H9 (cell line): ENCODE measurements at regions not wholly inside any gene's neighbourhood (a gene's known extent, or its start where the extent isn't known, plus 50 kb on each side); places are given as distances from the start of the nearest gene placed in this dataset.

Experiments
- DNase-seq: peaks from one replicate; pipeline ENCODE4 v3.0.0-alpha.2; 2017
- H2AFZ ChIP-seq: one replicate; pipeline ENCODE4 v1.6.1; 2013; ENCODE audit warnings: mild to moderate bottlenecking, low read length, control low read depth, moderate library complexity
- H2AK5ac ChIP-seq: 2 replicates; pipeline ENCODE4 v1.6.1; 2013; ENCODE audit warnings: low read length, control low read depth, mixed read lengths; ENCODE audit not compliant: insufficient read length
- H2BK120ac ChIP-seq: one replicate; pipeline ENCODE4 v1.6.1; 2013; ENCODE audit warnings: low read depth, mild to moderate bottlenecking, low read length, control low read depth, inconsistent platforms; ENCODE audit not compliant: poor library complexity, severe bottlenecking
- H2BK12ac ChIP-seq: 2 replicates; pipeline ENCODE4 v1.6.1; 2013; ENCODE audit warnings: low read length, control low read depth, mixed read lengths, low read depth; ENCODE audit not compliant: insufficient read length
- H2BK15ac ChIP-seq: 2 replicates; pipeline ENCODE4 v1.6.1; 2013; ENCODE audit warnings: low read depth, low read length, control low read depth
- H2BK20ac ChIP-seq: one replicate; pipeline ENCODE4 v1.6.1; 2013; ENCODE audit warnings: low read depth, mild to moderate bottlenecking, low read length, control low read depth, inconsistent platforms; ENCODE audit not compliant: poor library complexity, severe bottlenecking
- H2BK5ac ChIP-seq: 2 replicates; pipeline ENCODE4 v1.6.1; 2013; ENCODE audit warnings: low read length, control low read depth, mixed read lengths; ENCODE audit not compliant: insufficient read length
- H3K14ac ChIP-seq: 2 replicates; pipeline ENCODE4 v1.6.1; 2013; ENCODE audit warnings: low read length, control low read depth; ENCODE audit not compliant: insufficient read depth
- H3K18ac ChIP-seq: 2 replicates; pipeline ENCODE4 v1.6.1; 2013; ENCODE audit warnings: low read depth, mild to moderate bottlenecking, mixed read lengths, low read length, control low read depth; ENCODE audit not compliant: insufficient read length
- H3K23ac ChIP-seq: 2 replicates; pipeline ENCODE4 v1.6.1; 2013; ENCODE audit warnings: low read length, control low read depth, mixed read lengths, low read depth; ENCODE audit not compliant: insufficient read length
- H3K23me2 ChIP-seq: 2 replicates; pipeline ENCODE4 v1.6.1; 2013; ENCODE audit warnings: low read depth, mild to moderate bottlenecking, mixed read lengths, low read length, control low read depth; ENCODE audit not compliant: insufficient read length, poor library complexity, severe bottlenecking
- H3K27ac ChIP-seq: 2 replicates; pipeline ENCODE4 v1.5.1; 2013; ENCODE audit warnings: low read length, control low read depth, mixed read lengths, low read depth; ENCODE audit not compliant: insufficient read length
- H3K27me3 ChIP-seq: 2 replicates; pipeline ENCODE4 v1.6.1; 2013; ENCODE audit warnings: low read length, control low read depth, inconsistent platforms; ENCODE audit not compliant: insufficient read depth
- H3K4ac ChIP-seq: 2 replicates; pipeline ENCODE4 v1.6.1; 2013; ENCODE audit warnings: low read depth, mild to moderate bottlenecking, control low read depth, inconsistent platforms, low read length, moderate library complexity
- H3K4me1 ChIP-seq: 2 replicates; pipeline ENCODE4 v1.6.1; 2013; ENCODE audit warnings: low read length, control low read depth, inconsistent platforms; ENCODE audit not compliant: insufficient read depth
- H3K4me2 ChIP-seq: 2 replicates; pipeline ENCODE4 v1.6.1; 2013; ENCODE audit warnings: low read length, control low read depth, mixed read lengths; ENCODE audit not compliant: insufficient read length, insufficient read depth
- H3K56ac ChIP-seq: 2 replicates; pipeline ENCODE4 v1.6.1; 2013; ENCODE audit warnings: low read depth, mild to moderate bottlenecking, mixed read lengths, low read length, control low read depth; ENCODE audit not compliant: insufficient read length
- H3K79me1 ChIP-seq: 2 replicates; pipeline ENCODE4 v1.6.1; 2013; ENCODE audit warnings: low read depth, mild to moderate bottlenecking, moderate library complexity, low read length, control low read depth, inconsistent platforms; ENCODE audit not compliant: insufficient read depth, poor library complexity, severe bottlenecking
- H3K79me2 ChIP-seq: 2 replicates; pipeline ENCODE4 v1.6.1; 2013; ENCODE audit warnings: low read length, control low read depth, inconsistent platforms; ENCODE audit not compliant: insufficient read depth
- H3K9ac ChIP-seq: 2 replicates; pipeline ENCODE4 v1.6.1; 2013; ENCODE audit warnings: low read length, control low read depth, mixed read lengths; ENCODE audit not compliant: insufficient read length; ENCODE audit errors: extremely low read depth
- H3K9me3 ChIP-seq: one replicate; pipeline ENCODE4 v1.6.1; 2013; ENCODE audit warnings: low read depth, low read length, inconsistent platforms; ENCODE audit not compliant: control insufficient read depth
- H3T11ph ChIP-seq: one replicate; pipeline ENCODE4 v1.6.1; 2013; ENCODE audit warnings: mild to moderate bottlenecking, low read length, control low read depth, inconsistent platforms
- H4K20me1 ChIP-seq: one replicate; pipeline ENCODE4 v1.6.1; 2013; ENCODE audit not compliant: control insufficient read depth, insufficient read length, insufficient read depth
- H4K5ac ChIP-seq: 2 replicates; pipeline ENCODE4 v1.6.1; 2013; ENCODE audit warnings: low read depth, mild to moderate bottlenecking, mixed read lengths, low read length, control low read depth; ENCODE audit not compliant: insufficient read length
- H4K8ac ChIP-seq: replicated peaks from 2 replicates; pipeline ENCODE4 v1.6.1; 2013; ENCODE audit warnings: low read length, control low read depth, mixed read lengths, low read depth; ENCODE audit not compliant: insufficient read length
- H4K91ac ChIP-seq: 2 replicates; pipeline ENCODE4 v1.6.1; 2013; ENCODE audit warnings: low read depth, mild to moderate bottlenecking, moderate library complexity, mixed read lengths, low read length, control low read depth; ENCODE audit not compliant: insufficient read length
- H3K27ac Mint-ChIP-seq, 3 experiments: 2 replicates in 2 of 3; 3 replicates in 1 of 3; pipeline ENCODE4 v1.8.0; 2020 to 2021; ENCODE audit warnings: mixed read lengths in 3 of 3, mild to moderate bottlenecking in 1 of 3, moderate library complexity in 1 of 3
- H3K27me3 Mint-ChIP-seq: 2 replicates; pipeline ENCODE4 v1.8.0; 2021; ENCODE audit warnings: low read depth, mild to moderate bottlenecking, moderate library complexity, mixed read lengths
- H3K36me3 Mint-ChIP-seq, 3 experiments: 2 replicates in 2 of 3; 3 replicates in 1 of 3; pipeline ENCODE4 v1.8.0; 2020 to 2021; ENCODE audit warnings: low read depth in 3 of 3, mixed read lengths in 3 of 3; ENCODE audit not compliant: insufficient read depth in 1 of 3
- H3K4me1 Mint-ChIP-seq, 2 experiments: 2 replicates each; pipeline ENCODE4 v1.8.0; 2020; ENCODE audit warnings: mixed read lengths in 2 of 2
- H3K4me3 Mint-ChIP-seq, 2 experiments: 2 replicates in 1 of 2; 3 replicates in 1 of 2; pipeline ENCODE4 v1.8.0; 2020 to 2021; ENCODE audit warnings: mild to moderate bottlenecking in 2 of 2, mixed read lengths in 2 of 2, moderate library complexity in 1 of 2
- H3K9me3 Mint-ChIP-seq, 2 experiments: 2 replicates in 1 of 2; 3 replicates in 1 of 2; pipeline ENCODE4 v1.8.0; 2020; ENCODE audit warnings: mild to moderate bottlenecking in 2 of 2, mixed read lengths in 2 of 2, moderate library complexity in 1 of 2
- WGBS: extraction: QIAGEN DNeasy Blood & Tissue Kit; methylation state at CpG from one replicate; pipeline ENCODE4 v1.1.7; 2013; ENCODE audit warnings: missing lambda C conversion rate, low lambda C conversion rate, mixed read lengths; ENCODE audit not compliant: insufficient read length; ENCODE audit errors: extremely low coverage; 5-methylcytosine and 5-hydroxymethylcytosine counted together
- TF ChIP-seq, protein P1 (sequence below): fragments of 200-600 bp; sonication (generic); conservative IDR thresholded peaks from 3 replicates; pipeline ENCODE4 v1.8.0; 2021; ENCODE audit warnings: antibody characterized with exemption, mild to moderate bottlenecking

GRCh38 chr7:85995101-85995500 lies 648.6 kb upstream of the GRM3 start:
- H2BK15ac ChIP-seq = no peak overlapping the region
- H3K14ac ChIP-seq = no peak overlapping the region
- Mint-ChIP-seq H3K36me3 (peaks cover 0 to 9% (median 0%) of the 10 kb centered on the region in 3 experiments; a peak in 2 of 7 replicates), H3K27ac (no peak overlapping the region), H3K4me1 (no peaks in the 10 kb centered on the region), H3K27me3 (no peaks in the 10 kb centered on the region), H3K9me3 (peaks cover 3 to 4% of the 10 kb centered on the region in 2 experiments; a peak in 3 of 5 replicates), H3K4me3 (no peak overlapping the region)
- no peak overlapping the region for H3T11ph ChIP-seq
- H3K4me2 ChIP-seq = no peak overlapping the region
- H2AK5ac ChIP-seq = no peak overlapping the region
- DNase-seq = no peak
- H2BK120ac ChIP-seq = no peak overlapping the region
- H3K9me3 ChIP-seq = no peaks in the 10 kb centered on the region
- H2BK5ac ChIP-seq = no peak overlapping the region
- no CpG with 5 or more reads among the region's 3 CpGs for WGBS
- no peak overlapping the region for H3K56ac ChIP-seq
- H3K4me1 ChIP-seq = no peaks in the 10 kb centered on the region
- H3K9ac ChIP-seq = no peak overlapping the region
- H3K79me2 ChIP-seq = no peaks in the 10 kb centered on the region
- no peaks in the 10 kb centered on the region for H3K79me1 ChIP-seq
- H2BK20ac ChIP-seq = no peak overlapping the region
- no peak overlapping the region for H3K23ac ChIP-seq
- H3K27me3 ChIP-seq = no peaks in the 10 kb centered on the region
- H3K27ac ChIP-seq = no peak overlapping the region
- TF ChIP-seq, protein P1, sequence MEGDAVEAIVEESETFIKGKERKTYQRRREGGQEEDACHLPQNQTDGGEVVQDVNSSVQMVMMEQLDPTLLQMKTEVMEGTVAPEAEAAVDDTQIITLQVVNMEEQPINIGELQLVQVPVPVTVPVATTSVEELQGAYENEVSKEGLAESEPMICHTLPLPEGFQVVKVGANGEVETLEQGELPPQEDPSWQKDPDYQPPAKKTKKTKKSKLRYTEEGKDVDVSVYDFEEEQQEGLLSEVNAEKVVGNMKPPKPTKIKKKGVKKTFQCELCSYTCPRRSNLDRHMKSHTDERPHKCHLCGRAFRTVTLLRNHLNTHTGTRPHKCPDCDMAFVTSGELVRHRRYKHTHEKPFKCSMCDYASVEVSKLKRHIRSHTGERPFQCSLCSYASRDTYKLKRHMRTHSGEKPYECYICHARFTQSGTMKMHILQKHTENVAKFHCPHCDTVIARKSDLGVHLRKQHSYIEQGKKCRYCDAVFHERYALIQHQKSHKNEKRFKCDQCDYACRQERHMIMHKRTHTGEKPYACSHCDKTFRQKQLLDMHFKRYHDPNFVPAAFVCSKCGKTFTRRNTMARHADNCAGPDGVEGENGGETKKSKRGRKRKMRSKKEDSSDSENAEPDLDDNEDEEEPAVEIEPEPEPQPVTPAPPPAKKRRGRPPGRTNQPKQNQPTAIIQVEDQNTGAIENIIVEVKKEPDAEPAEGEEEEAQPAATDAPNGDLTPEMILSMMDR = no peak
- H2BK12ac ChIP-seq = no peak overlapping the region
- no peak overlapping the region for H4K5ac ChIP-seq
- no peak overlapping the region for H2AFZ ChIP-seq
- no peaks in the 10 kb centered on the region for H3K23me2 ChIP-seq
- no peaks in the 10 kb centered on the region for H4K20me1 ChIP-seq
- no peak overlapping the region for H4K91ac ChIP-seq
- no peak overlapping the region for H3K4ac ChIP-seq
- no peak overlapping the region for H3K18ac ChIP-seq
- no peak overlapping the region for H4K8ac ChIP-seq
